ENCODE measurements at regions not wholly inside any gene's neighbourhood (a gene's known extent, or its start where the extent isn't known, plus 50 kb on each side); places are given as distances from the start of the nearest gene placed in this dataset.

DNA sequence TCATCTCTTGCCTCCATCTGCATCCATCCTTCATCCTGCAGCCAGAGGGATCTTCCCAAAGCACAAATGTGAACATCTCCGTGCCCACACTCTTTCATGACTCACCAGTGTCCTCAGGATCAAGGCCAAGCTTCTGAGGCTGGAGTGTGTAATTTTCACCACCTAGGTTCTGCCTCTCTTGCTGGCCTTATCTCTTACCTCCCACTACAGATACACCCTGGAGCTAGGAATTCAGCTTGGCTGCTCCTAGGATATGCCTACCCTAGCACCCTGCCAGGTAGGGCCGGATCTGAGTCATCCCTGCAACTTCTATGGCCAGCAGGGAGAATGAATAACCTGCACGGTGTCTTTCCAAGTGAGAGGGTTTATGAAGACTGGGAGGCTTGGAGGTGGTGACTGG, 208.7 kb upstream of the CSF3R start:
- TF ChIP-seq PPARA (CRISPR knock-in tag; IDR thresholded peaks at IDR 0.05; ENCODE audit: borderline replicate concordance) (no peak), TCF4 (CRISPR knock-in tag; IDR thresholded peaks at IDR 0.05; ENCODE audit: borderline replicate concordance) (no peak), ISL1 (CRISPR knock-in tag; IDR thresholded peaks at IDR 0.05) (no peak), RARB (CRISPR knock-in tag; IDR thresholded peaks at IDR 0.05) (no peak)
- TF ChIP-seq, protein P1, sequence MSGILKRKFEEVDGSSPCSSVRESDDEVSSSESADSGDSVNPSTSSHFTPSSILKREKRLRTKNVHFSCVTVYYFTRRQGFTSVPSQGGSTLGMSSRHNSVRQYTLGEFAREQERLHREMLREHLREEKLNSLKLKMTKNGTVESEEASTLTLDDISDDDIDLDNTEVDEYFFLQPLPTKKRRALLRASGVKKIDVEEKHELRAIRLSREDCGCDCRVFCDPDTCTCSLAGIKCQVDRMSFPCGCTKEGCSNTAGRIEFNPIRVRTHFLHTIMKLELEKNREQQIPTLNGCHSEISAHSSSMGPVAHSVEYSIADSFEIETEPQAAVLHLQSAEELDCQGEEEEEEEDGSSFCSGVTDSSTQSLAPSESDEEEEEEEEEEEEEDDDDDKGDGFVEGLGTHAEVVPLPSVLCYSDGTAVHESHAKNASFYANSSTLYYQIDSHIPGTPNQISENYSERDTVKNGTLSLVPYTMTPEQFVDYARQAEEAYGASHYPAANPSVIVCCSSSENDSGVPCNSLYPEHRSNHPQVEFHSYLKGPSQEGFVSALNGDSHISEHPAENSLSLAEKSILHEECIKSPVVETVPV (CRISPR knock-in tag; IDR thresholded peaks at IDR 0.05) = no peak
